ENCODE measurements at regions not wholly inside any gene's neighbourhood (a gene's known extent, or its start where the extent isn't known, plus 50 kb on each side); places are given as distances from the start of the nearest gene placed in this dataset.

- TF ChIP-seq POLR2AphosphoS5 (IDR thresholded peaks at IDR 0.05; ENCODE audit: low read depth): no peak
- TF ChIP-seq CTCF (IDR thresholded peaks at IDR 0.05; ENCODE audit: insufficient read depth, low read length): no peak
Observed at GRCh38 chr5:57549566-57549965, 67.0 kb upstream of the ACTBL2 start.
